GM21717 (cell line): ENCODE measurements at regions not wholly inside any gene's neighbourhood (a gene's known extent, or its start where the extent isn't known, plus 50 kb on each side); places are given as distances from the start of the nearest gene placed in this dataset.
"Not testable (repeated sequence)": the region's sequence is repeated elsewhere in the genome, so short reads cannot be mapped to it uniquely, and the experiment has no call there.

Experiments used
- ATAC-seq: cut with Tn5 transposase; IDR thresholded peaks from one replicate; pipeline ENCODE4 v1.9.1; 2021; ENCODE audit warnings: mild to moderate bottlenecking, moderate library complexity; ENCODE audit not compliant: unreplicated experiment

DNA sequence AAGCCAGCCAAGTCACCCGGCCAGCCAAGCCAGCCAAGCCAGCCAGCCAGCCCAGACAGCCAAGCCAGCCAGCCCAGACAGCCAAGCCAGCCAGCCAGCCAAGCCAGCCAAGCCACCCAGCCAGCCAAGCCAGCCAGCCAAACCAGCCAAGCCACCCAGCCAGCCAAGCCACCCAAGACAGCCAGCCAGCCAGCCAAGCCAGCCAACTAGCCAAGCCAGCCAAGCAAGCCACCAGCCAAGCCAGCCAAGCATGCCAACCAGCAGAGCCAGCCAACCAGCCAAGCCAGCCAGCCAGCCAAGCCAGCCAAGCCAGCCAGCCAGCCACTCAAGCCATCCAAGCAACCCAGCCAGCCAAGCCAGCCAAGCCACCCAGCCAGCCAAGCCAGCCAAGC is 323.1 kb upstream of the PLGLB2 start:
- not testable (repeated sequence) for ATAC-seq

DNA sequence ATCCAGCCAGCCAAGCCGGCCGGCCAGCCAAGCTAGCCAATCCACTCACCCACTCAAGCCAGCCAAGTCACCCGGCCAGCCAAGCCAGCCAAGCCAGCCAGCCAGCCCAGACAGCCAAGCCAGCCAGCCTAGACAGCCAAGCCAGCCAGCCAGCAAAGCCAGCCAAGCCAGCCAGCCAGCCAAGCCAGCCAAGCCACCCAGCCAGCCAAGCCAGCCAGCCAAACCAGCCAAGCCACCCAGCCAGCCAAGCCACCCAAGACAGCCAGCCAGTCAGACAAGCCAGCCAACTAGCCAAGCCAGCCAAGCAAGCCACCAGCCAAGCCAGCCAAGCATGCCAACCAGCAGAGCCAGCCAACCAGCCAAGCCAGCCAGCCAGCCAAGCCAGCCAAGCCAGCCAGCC is 322.7 kb upstream of the PLGLB2 start:
- ATAC-seq, result not testable (repeated sequence)

DNA sequence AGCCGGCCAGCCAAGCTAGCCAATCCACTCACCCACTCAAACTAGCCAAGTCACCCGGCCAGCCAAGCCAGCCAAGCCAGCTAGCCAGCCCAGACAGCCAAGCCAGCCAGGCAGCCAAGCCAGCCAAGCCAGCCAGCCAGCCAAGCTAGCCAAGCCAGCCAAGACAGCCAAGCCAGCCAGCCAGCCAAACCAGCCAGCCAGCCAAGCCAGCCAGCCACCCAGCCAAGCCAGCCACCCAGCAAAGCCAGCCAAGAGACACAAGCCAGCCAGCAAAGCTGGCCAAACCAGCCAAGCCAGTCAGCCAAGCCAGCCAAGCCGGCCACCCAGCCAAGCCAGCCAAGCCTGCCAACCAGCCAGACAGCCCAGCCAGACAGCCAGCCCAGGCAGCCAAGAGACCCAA is 322.2 kb upstream of the PLGLB2 start:
- ATAC-seq, result not testable (repeated sequence)

DNA sequence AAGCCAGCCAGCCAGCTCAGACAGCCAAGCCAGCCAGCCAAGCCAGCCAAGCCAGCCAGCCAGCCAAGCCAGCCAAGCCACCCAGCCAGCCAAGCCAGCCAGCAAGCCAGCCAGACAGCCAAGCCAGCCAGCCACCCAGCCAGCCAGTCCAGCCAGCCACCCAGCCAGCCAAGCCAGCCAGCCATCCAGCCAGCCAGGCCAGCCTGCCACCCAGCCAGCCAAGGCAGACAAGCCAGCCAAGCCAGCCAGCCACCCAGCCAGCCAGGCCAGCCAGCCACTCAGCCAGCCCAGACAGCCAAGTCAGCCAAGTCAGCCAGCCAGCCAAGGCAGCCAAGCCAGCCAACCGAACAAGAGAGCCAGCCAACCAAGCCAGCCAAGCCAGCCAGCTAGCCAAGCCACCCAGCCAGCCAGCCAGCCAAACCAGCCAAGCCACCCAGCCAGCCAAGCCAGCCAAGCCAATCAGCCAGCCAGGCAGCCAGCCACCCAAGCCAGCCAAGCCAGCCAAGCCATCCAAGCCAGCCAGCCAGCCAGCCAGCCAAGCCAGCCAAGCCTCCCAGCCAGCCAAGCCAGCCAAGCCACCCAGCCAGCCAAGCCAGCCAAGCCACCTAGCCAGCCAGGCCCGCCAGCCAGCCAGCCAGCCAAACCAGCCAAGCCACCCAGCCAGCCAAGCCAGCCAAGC is 319.3 kb upstream of the PLGLB2 start:
- ATAC-seq, result not testable (repeated sequence)

DNA sequence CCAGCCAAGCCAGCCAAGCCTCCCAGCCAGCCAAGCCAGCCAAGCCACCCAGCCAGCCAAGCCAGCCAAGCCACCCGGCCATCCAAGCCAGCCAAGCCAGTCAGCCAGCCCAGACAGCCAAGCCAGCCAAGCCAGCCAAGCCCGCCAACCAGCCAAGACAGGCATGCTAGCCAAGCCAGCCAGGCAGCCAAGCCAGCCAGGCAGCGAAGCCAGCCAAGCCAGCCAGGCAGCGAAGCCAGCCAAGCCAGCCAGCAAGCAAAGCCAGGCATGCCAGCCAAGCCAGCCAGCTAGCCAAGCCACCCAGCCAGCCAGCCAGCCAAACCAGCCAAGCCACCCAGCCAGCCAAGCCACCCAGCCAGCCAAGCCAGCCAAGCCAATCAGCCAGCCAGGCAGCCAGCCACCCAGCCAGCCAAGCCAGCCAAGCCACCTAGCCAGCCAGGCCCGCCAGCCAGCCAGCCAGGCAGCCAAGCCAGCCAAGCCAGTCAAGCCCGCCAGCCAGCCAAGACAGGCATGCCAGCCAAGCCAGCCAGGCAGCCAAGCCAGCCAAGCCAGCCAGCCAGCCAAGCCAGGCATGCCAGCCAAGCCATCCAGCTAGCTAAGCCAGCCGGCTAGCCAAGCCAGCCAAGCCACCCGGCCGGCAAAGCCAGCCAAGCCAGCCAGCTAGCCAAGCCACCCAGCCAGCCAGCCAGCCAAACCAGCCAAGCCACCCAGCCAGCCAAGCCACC is 318.5 kb upstream of the PLGLB2 start:
- not testable (repeated sequence) for ATAC-seq

DNA sequence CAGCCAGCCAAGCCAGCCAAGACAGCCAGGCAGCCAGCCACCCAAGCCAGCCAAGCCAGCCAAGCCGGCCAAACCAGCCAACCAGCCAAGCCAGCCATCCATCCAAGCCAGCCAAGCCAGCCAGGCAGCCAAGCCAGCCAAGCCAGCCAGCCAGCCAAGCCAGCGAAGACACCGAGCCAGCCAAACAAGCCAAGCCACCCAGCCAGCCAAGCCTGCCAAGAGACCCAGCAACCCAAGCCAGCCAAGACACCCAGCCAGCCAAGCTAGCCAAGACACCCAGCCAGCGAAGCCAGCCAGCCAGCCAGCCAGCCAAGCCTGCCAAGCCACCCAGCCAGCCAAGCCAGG is 318.0 kb upstream of the PLGLB2 start:
- not testable (repeated sequence) for ATAC-seq

DNA sequence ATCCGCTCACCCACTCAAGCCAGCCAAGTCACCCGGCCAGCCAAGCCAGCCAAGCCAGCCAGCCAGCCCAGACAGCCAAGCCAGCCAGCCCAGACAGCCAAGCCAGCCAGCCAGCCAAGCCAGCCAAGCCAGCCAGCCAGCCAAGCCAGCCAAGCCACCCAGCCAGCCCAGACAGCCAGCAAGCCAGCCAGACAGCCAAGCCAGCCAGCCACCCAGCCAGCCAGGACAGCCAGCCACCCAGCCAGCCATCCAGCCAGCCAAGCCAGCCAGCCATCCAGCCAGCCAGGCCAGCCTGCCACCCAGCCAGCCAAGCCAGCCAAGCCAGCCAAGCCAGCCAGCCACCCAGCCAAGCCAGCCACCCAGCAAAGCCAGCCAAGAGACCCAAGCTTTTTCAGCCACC is 316.8 kb upstream of the PLGLB2 start:
- ATAC-seq, result not testable (repeated sequence)

DNA sequence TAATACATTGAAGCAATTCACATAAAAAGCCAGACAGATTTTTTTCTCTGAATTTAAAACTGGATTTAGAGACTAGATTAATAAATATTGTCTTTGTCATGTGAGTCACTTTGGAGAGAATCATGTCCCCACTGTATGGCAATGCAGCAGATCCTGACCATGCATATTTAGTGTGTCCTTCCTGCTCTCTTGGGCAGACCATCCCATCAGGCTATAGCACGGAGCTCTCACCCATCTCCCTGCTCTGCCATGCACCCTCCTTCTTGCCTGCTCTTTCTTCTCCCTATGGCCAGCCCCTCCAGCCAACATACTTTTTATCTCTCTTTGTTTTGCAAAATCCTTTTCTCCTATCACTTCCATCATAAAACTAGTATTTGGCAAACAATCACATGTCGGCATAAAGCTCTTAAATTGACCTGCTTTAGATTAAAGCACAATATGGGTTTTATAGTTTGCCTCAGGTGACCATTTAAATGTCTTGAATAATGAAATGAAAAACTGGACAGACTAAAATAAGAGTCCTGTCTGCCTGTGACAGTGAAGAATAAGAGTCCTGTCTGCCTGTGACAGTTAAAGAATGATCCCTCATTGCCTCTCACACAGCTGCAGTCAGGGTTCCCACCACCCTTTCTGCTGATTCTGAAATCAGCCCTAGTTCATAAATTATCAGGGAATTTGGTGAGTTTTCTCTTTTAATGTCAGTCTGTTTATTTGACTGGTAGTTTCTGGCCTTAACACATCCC is 315.0 kb upstream of the PLGLB2 start:
- ATAC-seq, result not testable (repeated sequence)

DNA sequence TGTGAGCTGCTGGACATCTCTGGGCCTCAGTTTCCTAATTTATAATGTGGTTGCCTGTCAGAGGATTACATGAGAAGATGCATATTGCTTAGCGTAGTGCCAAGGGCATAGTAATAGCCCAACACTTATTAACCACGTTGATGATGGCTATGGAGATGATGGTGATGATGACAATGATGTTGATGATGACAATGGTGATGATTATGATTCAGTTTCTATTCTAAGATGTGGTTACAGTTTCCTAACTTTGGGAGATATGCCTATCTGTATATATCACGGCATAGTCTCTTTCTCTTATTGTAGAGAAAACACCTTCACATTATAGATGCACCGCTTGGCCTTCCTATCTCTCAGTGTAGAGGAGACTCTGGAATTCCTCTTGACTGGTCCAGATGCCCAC is 311.9 kb upstream of the PLGLB2 start:
- ATAC-seq, result not testable (repeated sequence)

DNA sequence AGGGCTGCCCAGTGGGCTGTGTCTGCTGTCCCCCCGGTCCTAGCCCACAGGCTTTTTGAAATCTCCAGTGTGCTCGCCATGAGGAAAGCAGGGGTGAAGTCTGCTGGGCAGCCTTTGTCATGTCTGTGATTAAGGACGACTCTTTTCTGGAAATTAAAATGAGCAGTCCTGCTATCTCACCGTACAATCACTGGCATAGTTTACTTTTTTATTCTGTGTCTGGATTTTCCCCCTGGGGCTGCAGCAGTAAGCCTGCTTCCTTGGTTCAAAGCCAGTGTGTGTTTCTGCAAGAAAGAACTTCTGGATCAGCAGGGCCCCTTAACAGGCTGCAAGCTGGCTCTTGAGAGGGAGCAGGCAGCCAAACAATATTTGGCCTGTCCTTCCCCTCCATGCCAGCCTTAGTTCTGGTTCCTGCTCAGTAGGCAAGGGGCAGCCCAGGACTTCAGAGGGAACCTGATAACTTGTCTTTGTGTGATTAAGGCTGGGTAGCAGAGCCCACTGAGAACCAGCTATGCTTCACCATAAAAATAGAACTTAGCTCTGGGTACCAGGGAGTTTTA is 310.1 kb upstream of the PLGLB2 start:
- not testable (repeated sequence) for ATAC-seq

DNA sequence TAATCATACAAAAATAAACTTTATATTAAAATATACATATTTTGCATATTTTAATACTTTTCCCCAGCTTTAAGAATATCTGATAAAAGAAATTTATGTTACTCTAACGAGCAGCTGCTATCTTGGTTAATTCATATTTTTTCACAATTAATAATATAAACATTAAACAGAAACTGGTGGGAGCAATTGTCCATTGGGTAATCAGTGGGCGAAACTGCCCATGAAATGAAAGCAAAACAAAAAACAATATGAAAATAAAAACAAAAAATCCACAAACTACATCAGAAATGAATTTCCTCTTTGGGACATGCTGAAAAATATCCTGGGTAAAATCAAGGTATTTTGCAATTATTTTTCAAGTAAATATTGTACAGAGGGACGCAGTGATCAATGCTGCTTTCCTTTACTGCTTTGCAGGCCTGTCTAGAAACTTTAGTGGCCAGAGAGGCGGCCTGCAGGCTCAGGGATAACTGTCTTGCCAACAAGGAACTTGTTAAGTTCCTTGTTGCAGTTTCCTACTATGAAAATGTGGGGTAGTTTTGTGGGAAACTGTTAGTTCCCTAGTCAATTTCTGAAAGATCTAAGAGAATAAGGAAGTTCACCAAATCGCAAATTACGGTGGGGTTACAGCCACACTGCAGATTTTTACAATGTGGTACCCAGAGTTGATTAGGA is 309.0 kb upstream of the PLGLB2 start:
- ATAC-seq, result not testable (repeated sequence)

DNA sequence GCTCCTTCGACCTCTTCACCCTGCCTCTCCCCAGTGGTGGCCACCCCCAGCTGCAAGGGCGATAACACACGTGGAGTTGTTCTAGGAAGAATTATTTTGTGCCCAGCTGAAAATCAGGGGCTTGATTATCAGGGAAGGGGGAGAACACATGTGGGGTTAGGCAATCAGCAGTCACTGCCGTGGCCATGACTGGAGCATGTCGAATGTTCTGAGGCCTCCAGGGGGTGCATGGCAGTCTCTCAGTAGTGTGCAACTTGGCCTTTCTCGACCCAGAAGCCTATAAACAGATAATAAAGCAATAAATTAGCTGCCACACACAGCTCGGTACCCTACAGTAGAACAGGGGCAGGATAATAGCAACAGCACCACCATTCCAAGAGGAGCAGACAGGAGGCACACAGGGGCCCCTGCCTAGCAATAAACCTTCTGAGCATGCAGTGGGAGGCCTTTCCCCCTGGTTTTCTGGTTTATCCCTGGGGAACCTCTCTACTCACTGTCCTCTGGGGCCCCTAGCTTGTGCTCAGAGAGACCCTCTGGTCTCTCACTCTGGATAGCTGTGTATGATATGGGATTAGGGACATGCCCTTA is 308.2 kb upstream of the PLGLB2 start:
- not testable (repeated sequence) for ATAC-seq

DNA sequence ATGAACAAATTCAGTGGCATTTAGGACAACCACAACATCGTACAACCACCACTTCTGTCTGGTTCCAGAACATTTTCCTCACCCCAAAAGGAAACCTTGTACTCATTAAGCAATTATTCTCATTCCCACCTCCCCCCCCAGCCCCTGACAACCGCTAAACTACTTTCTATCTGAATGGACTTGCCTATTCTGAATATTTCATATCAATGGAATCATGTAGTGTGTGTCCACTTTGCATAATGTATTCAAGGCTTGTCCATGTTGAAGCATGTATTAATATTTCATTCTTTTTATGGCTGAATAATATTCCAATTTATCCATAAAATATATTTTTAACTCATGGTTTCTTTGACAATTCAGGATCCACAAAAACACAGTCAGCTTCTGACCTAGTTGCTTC is 307.2 kb upstream of the PLGLB2 start:
- not testable (repeated sequence) for ATAC-seq

DNA sequence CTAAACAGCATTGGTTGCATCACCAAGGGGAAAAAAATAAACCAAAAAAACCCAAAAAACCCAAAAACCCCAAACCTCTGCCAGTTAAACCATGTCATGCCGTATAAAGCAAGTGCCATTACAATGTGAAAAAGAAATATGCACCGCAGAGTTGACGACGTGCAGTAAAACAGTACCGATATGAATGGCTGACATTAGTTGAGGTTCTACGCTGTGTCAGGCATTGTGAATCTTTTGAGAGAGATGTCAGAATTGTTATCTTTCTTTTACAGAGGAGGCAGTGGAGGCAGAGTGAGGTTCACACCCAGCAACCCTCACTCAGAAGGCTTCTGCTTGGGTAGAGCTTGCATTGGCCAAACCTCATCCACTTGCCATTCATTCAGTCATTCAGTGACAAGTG is 306.5 kb upstream of the PLGLB2 start:
- ATAC-seq, result not testable (repeated sequence)

DNA sequence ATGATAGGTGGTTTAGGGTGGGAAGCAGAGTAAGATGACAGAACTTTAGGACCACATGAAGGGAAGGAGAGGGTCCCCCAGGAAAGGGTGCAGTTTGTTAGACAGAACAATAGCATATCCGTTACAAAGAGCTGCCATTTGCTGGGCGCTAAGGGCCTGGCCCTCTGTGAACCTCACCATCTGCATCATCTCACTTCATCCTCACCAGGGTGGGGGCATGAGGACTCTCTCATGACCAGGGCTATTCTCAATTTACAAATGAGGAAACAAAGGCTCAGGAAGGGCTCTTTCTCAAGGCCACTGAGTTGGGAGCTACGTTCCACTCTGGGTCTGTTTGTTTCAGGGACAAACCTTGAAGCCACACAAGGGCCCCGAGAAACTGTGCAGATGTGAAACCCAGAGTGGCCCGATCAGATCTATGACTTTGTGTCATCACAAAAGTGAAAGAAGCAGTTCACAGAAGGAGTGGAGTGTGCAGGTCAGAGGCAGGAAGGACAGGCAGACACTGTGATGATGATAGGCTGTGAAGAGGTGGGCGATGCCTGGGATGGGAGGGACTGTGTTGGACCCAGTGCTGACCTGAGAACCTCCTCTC is 304.8 kb upstream of the PLGLB2 start:
- peak; percentile 98 for ATAC-seq

DNA sequence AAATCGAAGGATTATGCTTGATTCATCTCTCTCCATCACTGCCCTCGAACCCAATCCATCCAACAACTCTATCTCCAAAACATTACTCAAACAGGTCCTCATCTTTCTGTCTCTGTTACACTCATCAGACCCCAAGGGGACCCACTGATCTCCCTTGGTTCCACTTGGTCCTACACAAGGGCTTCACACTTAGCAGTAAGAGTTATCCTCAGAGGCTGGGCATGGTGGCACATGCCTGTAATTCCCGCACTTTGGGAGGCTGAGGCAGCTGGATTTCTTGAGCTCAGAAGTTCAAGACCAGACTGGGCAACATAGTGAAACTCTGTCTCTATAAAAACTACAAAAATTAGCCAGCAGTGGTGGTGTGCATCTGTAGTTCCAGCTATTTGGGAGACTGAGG is 302.9 kb upstream of the PLGLB2 start:
- ATAC-seq, result not testable (repeated sequence)

DNA sequence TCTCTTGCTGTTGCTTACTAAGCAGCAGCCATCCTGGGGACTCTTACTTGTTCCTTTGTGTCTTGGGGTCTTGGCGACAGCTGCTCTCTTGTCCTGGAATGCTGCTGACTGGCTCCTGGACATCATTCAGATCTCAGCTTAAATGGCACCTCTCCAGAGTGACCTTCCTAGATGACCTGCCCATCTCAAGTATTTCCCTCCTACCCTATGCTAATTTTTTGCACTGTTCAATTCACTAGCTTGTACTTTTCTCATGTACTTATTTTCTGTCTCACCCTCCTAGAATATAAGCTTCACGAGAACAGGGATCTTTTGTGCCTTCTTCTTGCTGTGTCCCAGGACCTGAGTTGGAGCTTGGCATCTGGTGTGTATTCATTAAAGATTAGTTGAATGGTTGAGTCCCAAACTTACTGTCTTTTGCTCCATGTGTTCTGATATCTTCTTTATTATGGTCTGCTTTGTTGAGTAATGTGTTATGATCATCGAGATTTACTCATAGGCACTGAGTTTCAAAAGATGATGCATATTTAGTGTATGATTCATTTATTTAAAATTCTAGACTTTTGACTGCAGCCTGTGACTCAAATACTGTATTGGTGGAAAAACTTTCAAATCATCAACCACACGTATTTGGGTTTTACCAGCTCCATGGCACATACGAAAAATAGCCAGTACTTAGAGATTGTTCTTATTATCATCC is 302.1 kb upstream of the PLGLB2 start:
- not testable (repeated sequence) for ATAC-seq

DNA sequence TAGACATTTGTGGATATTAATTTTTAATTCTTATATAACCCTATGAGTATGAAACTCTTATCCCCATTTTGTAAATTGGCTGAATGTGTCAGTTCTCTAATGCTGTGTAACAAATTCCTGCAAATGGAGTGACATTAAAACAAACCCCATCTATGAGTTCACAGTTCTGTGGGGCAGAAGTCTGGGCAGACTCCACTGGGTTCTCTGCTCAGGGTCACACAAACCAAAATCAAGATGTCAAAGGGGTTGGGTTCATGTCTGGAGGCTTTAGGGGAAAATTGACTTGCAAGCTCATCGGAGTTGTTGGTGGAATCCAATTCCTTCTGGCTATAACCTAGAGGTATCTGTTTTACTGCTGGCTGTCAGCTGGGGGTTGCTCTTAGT is 301.6 kb upstream of the PLGLB2 start:
- not testable (repeated sequence) for ATAC-seq

DNA sequence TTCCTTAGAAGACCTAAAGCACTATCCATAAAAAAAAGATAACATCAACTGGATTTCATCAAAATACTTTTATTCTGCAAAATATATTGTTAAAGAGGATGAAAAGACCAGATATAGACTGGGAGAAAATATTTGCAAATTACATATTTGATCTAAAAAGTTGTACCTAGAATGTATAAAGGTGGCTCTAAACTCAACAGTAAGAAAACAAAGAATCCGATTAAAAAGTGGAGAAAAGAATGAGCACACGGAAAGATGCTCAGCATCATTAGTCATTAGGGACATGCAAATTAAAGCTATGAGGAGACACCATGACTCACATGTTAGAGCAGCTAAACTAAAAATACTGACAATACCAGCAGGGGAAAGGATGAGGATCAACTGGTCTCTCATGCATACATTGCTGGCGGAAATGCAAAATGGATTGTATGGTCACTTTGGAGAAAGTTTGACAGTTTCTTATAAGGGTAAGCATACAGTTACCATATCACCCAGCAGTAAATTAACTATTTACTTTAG is 298.4 kb upstream of the PLGLB2 start:
- ATAC-seq, result not testable (repeated sequence)
